Anterior cingulate cortex (tissue), 58 donors: ENCODE measurements at regions not wholly inside any gene's neighbourhood (a gene's known extent, or its start where the extent isn't known, plus 50 kb on each side); places are given as distances from the start of the nearest gene placed in this dataset.

Experiments
- DNase-seq, 58 donors: peaks; one replicate each; lab custom pipeline; 2025; lab: John Stamatoyannopoulos, UW

GRCh38 chr6:108734271-108734922, 113.8 kb upstream of the ARMC2 start:
- no peak for DNase-seq

GRCh38 chr6:108735310-108736001, 112.8 kb upstream of the ARMC2 start:
- DNase-seq: no peak

- no peak for DNase-seq
Measured at GRCh38 chr6:108736002-108736361, 112.2 kb upstream of the ARMC2 start.

GRCh38 chr6:108736832-108737231, 111.4 kb upstream of the ARMC2 start:
- DNase-seq: peak in 2 of 58 donors; percentile 13 to 23

GRCh38 chr6:108737594-108738546, 110.4 kb upstream of the ARMC2 start:
- DNase-seq: peak in 6 of 58 donors; percentile 4 to 36 (median 18)

- DNase-seq: no peak
Measured at GRCh38 chr6:108738684-108739416, 109.4 kb upstream of the ARMC2 start.

GRCh38 chr6:108739496-108740330, 108.5 kb upstream of the ARMC2 start:
- DNase-seq: no peak

- DNase-seq: no peak
Measured at GRCh38 chr6:108741331-108741989, 106.8 kb upstream of the ARMC2 start.

- DNase-seq: no peak
Measured at GRCh38 chr6:108742041-108742440, 106.2 kb upstream of the ARMC2 start.

GRCh38 chr6:108744244-108744972, 103.8 kb upstream of the ARMC2 start:
- DNase-seq: peak in 2 of 58 donors; percentile 2 to 20

GRCh38 chr6:108744996-108745395, 103.2 kb upstream of the ARMC2 start:
- DNase-seq: no peak

GRCh38 chr6:108745664-108746336, 102.4 kb upstream of the ARMC2 start:
- no peak for DNase-seq

- DNase-seq: no peak
Measured at GRCh38 chr6:108746366-108746765, 101.9 kb upstream of the ARMC2 start.

GRCh38 chr6:108746836-108747575, 101.2 kb upstream of the ARMC2 start:
- DNase-seq: no peak

GRCh38 chr6:108748055-108748454, 100.2 kb upstream of the ARMC2 start:
- DNase-seq: no peak

- DNase-seq: no peak
Measured at GRCh38 chr6:108748959-108749358, 99.3 kb upstream of the ARMC2 start.

GRCh38 chr6:108750801-108751200, 97.4 kb upstream of the ARMC2 start:
- DNase-seq: no peak
